Activated effector memory CD4-positive, alpha-beta T cell treated with anti-CD3 and anti-CD28 coated beads, Interleukin-2, amount 50 U/mL, for 16 hours (primary cell): ENCODE measurements at regions not wholly inside any gene's neighbourhood (a gene's known extent, or its start where the extent isn't known, plus 50 kb on each side); places are given as distances from the start of the nearest gene placed in this dataset.
"Not testable (repeated sequence)": the region's sequence is repeated elsewhere in the genome, so short reads cannot be mapped to it uniquely, and the experiment has no call there.

Experiments
- DNase-seq: peaks from one replicate; pipeline ENCODE4 v3.0.0-alpha.2; 2020

- DNase-seq, result no peak
Measured at GRCh38 chr16:85521552-85522307, 91.4 kb upstream of the GSE1 start.

- no peak for DNase-seq
Measured at GRCh38 chr16:85522308-85522841, 90.7 kb upstream of the GSE1 start.

GRCh38 chr16:85522842-85523601, 90.1 kb upstream of the GSE1 start:
- no peak for DNase-seq

GRCh38 chr16:85523602-85524364, 89.3 kb upstream of the GSE1 start:
- DNase-seq, result no peak

GRCh38 chr16:85524365-85524629, 88.8 kb upstream of the GSE1 start:
- no peak for DNase-seq

GRCh38 chr16:85524630-85525419, 88.3 kb upstream of the GSE1 start:
- no peak for DNase-seq

GRCh38 chr16:85525420-85526184, 87.5 kb upstream of the GSE1 start:
- DNase-seq, result no peak

GRCh38 chr16:85526185-85526974, 86.7 kb upstream of the GSE1 start:
- DNase-seq, result no peak

GRCh38 chr16:85527042-85527766, 85.9 kb upstream of the GSE1 start:
- DNase-seq, result no peak

- no peak for DNase-seq
Measured at GRCh38 chr16:85527767-85528297, 85.3 kb upstream of the GSE1 start.

GRCh38 chr16:85528528-85529387, 84.4 kb upstream of the GSE1 start:
- DNase-seq, result no peak

- DNase-seq, result no peak
Measured at GRCh38 chr16:85529489-85530369, 83.4 kb upstream of the GSE1 start.

- DNase-seq, result no peak
Measured at GRCh38 chr16:85530370-85530739, 82.8 kb upstream of the GSE1 start.

- DNase-seq, result no peak
Measured at GRCh38 chr16:85531516-85531915, 81.6 kb upstream of the GSE1 start.

- DNase-seq, result no peak
Measured at GRCh38 chr16:85532147-85532546, 81.0 kb upstream of the GSE1 start.

GRCh38 chr16:85533593-85533992, 79.5 kb upstream of the GSE1 start:
- not testable (repeated sequence) for DNase-seq

- DNase-seq, result no peak
Measured at GRCh38 chr16:85534536-85535351, 78.4 kb upstream of the GSE1 start.
